EL (cell line): ENCODE measurements at regions not wholly inside any gene's neighbourhood (a gene's known extent, or its start where the extent isn't known, plus 50 kb on each side); places are given as distances from the start of the nearest gene placed in this dataset.

Experiments
- DNase-seq: peaks from one replicate; pipeline ENCODE4 v3.0.0-alpha.2; 2016

DNA sequence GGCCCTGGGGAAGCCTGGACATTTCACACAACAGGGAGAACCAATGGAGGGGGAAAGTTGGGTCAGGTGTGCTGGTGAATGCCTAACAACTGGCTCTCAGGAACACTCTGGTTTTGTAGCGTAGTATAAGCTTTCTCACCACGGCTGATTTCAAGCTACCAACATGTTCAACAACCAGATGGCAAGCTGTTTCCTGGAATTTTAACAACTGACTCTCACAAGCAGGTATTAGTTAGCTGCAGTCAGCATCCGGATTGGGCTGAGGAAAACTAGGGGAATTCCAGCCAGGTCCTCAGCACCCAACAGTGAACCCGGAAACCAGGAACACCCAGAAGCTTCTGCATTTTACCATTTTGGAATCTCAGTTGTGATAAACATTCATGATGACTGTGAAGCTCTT lies 162.3 kb upstream of the CAMK1G start:
- no peak for DNase-seq

DNA sequence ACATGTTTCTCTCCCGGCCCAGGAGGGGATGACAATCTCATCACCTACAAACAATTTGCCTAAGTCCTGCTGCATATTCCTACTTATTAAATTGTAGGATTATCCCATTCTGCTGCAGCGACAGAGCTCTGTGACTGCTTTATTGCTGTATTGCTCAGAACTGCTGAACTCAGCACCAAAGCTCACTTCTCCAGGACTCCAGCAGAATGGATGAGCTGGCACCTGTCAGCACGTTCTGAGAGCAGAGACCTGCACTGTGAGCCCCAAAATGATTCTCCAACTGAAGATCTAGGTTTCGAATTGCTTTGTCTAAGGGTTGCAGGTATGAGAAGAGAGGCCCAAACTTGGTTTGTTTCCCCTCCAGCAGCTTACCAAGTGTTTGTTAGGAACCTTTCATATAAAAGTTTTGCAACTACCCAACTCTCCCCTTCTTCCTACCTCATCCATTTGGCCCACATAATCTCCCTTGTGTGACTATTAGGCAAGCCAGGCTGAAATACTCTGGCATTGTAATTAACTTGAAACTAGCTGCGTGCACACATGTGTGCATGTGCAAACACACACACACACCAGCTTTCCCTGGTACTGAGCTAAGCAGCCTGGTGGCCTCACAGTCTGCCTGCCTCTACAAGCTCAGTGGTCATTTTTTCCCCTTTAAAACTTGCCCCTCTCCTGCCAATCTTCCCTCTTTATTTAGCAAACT lies 161.4 kb upstream of the CAMK1G start:
- no peak for DNase-seq

DNA sequence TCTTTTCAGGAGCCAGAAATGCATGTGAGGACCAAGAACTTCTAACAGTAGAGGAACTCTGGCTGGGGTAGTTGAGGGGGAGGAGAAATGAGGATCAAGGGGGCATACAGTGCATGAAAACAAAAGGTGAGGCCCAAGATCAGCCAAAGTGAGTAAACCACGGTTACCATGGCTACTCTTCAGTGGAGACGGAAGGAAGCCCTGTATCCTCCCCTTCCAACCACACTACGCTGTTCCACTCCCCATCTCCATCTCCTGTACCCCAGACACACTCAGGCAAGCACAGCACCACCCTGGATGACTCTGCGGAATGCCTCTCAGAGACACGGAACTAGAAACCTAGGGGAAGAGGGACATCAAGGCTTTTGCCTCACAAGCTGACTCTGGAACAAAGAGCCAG lies 157.6 kb upstream of the CAMK1G start:
- no peak for DNase-seq

DNA sequence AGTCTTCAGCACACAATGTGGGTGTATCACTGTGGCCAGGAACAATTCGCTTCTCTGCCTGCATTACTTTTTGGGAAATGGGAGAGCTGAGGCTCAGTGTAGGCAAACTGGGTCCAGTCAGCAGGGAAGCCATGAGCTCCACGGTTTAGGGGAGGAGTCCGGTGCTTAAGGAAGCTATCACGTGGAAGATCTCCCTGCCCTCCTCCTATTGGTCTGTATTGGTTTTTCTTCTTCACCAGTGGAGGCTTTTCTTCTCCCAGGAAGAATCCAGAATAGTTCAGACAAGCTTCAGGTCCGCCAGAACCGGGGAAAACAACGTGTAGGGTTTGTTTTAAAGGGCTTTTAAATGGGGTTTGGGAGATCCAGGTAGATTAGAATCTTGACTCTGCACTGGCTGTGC lies 156.2 kb upstream of the CAMK1G start:
- no peak for DNase-seq

DNA sequence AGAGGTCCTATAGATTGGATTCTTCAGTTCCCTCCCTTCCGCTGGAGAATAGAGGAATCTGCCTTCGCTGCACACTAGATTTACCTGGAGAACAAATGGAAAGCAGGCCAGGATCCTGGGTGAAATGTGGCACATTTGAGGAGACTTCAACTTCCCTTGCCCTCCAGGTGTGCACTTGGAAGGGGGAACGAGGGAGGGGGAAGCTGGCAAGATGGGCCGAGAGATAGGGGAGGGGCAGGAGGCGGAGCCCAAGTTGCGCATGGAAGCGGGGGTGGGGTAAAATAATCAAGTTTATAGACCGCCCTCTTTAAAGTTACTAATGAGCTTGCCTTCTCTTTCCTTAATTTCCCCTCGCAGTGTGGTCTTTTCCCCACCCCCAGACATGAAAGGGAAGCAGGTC lies 155.7 kb upstream of the CAMK1G start:
- no peak for DNase-seq

DNA sequence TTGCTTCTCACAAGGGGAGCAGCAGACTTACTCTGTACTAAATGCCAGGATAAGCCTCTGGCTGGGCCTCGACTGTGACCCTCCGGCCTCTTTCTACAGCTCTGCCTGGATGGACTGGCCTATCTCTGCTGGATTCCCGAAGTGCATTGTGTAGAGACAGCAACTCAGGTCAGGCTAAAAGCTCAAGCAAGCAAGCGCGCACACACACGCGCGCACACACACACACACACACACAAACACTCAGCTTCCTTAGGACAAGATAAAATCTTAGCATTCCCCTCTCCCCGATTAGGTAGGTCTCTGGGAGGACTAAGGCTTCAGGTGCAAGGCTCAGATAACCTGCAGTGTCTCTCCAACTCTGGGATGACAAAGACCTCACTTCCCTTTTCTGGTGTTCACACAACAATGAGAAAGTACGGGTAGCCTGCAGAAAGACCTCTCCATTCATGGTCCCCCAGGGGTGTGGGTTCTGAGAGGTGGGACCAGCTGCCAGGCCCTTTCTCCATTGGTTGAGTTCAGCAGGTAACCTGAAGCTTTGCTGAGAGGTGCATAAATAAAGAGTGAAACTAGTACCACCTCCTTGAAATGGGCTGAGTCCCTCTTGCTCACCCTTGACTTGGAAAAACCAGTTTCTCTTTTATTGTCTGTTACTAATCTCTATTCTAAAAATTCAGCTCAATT lies 155.1 kb upstream of the CAMK1G start:
- no peak for DNase-seq

DNA sequence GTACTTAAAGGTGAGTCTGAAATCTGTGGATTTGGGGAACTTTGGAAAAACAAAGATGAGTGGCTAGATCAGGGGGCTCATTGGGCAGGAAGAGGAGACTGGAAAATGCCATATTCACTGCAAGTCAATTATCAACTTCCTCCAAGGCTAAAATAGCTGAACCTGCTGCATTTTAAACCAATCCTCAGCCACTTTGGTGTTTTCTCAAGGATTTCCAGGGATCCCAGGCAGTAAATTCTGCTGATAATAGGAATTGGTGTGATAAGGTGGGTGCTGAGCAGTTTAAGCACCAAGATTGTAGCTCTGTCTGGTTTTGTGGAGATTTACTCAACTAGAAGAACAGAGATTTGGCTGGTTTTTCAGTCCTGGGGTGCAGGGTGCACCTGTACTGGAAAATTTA lies 153.9 kb upstream of the CAMK1G start:
- DNase-seq, result no peak

DNA sequence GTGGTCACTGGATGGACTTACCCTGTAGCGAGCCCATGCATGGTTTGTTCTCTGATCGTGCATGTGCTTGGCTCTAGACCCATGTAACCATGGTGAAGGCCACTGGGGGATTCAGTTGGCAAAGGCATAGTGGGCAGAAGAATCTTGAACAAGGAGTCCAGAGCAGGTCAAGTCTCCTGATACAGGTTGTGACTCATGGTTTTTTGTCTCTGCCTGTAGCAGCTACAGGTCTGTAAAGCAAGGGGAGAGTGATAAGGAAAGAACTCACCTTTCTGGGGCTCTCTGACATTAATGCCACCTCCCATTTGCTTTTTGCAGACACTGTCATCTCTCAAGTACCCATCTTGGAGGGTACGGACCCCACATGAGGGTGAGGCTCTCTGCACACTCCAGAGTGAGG lies 153.4 kb upstream of the CAMK1G start:
- DNase-seq, result no peak

DNA sequence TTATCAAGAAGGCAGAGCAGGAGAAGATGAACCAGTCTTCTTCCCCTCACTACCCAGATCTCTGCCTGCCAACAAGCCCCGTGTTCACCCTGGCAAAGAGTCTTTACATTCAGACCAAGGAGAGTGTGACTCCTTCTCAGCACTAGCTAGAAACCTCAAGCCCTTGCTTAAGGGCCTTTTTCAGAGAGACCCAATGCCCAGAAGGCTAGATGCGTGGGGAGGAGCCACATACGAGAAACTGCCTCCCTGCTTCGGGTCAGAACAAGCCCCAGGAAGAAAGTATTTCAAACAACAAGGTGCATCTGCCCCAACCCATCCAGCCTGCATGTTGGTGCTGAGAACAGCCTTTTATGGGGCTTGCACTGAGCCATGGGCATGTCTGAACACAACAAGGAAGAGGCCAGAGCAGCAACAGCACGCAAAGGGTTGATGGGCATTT lies 152.7 kb upstream of the CAMK1G start:
- DNase-seq, result no peak

DNA sequence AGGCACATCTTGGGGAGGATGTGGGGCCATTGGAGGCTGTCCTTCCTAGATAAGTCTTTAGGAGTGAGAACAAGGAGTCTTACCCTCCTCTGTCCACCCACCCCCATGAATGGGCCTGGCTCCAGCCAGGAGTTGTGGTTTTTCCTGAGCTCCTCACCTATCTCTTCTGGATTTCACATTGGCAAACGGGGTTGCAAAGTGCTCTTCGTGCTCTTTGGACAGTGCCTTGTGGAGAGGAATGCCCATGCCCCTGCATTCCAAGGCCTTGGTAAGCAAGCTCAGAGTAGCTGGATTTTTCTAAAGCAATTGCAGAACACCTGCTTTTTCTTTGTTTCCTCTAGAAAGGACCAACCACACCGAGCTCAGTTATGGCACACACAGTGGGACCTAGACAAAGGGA lies 152.1 kb upstream of the CAMK1G start:
- DNase-seq, result no peak

DNA sequence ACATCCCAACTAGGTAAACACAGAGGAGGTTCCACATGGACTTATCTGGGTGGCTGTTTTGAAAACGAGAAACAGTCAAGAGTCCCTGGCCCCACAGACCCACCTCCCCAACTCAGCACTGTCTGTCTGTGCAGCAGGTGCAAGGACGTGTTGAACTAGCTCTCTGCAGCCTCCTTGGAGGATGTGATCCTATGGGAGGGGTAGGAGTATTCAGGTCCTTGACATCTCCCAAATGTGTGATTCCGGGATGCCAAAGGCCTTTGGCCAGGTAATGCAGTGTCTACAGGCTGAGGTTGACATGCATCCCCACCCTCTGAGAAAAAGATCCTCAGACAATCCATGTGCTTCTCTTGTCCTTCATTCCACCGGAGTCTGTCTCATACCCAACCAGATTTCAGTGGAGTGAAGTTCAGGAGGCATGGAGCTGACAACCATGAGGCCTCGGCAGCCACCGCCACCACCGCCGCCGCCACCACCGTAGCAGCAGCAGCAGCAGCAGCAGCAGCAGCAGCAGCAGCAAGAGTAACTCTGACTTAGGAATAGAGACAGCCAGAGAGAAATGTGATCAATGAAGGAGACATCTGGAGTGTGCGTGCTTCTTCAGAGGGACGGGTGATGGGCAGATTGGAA lies 151.6 kb upstream of the CAMK1G start:
- DNase-seq, result no peak

DNA sequence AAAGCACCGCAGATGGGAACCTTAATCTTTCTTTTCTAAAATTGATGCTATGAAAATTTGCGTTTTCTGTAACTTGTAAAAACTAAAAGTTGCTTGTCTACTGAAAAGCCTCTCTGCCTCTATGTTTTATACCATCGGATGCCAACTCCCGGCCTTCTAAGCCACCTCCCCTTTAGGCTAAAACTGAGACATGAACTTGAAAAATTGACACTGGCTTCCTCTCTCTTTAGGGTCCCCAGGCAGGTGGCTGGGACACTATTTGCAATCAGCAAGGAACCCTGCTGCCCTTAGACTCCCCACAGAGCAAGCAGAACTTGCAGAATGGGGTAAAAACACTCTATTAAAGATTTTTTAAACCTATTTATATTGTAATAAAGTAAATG lies 151.1 kb upstream of the CAMK1G start:
- no peak for DNase-seq

DNA sequence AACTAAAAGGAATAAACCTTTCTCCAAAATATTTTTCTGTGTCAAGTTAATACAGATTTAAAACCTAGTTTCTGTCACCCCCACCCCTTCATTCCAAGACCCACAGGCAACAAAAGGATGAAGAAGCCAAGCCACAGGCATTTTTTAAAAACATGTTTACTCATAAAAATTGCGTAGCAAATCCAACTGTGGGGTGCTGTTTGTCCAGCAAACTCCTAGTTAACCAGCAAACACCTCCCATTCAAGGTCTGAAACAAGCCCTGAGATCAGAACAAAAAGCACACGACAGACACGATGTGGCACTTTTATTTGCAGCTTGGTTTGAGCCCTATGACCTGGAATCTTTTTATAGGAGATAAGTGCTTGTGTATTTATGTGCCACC lies 149.9 kb upstream of the CAMK1G start:
- peak; percentile 26 for DNase-seq

DNA sequence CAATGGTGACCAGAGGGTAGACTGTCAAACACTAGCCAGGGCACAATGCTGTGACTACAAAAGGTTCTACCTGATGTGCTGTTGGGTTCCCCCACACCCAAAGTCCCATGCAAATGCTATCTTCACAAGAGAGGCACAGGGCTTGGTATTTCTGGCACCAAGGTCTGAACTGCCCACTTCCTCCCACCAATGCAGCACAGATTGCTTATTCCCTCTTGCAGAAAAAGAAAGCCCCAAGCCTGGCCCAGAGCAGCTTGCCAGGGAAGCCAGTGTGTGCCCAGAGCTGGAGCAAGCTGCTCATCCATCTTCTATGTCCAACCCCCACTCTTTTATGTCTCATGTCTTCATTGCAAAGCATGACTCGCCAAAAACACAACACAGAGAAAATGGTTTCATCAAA lies 149.4 kb upstream of the CAMK1G start:
- peak; percentile 49 for DNase-seq

DNA sequence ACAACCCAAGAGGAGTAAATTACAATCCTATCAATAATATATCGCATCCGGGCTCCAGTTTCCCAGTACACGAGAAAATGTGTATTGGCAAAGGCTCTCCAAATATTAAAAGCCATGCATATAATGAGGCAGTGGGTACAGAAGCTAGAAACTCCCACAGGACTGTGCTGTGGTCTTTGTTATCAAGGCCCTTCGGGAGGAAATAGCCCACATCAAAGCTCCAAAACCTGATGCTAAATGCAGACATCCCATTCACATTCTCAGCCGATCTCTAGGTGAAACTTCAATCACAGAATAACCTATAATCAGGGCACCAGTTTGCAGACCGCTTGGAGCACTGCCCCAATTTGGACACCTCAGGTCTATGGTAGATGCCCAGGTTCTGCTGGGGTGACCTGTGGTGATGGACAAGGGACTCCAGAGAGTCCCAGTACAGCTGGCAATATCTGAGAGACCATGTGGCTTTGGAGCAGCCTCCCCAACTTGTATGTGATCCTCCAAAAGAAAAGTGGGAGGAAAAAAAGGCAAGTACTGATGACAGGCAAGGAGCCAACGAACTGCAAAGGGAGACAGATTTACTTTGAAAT lies 148.8 kb upstream of the CAMK1G start:
- no peak for DNase-seq

DNA sequence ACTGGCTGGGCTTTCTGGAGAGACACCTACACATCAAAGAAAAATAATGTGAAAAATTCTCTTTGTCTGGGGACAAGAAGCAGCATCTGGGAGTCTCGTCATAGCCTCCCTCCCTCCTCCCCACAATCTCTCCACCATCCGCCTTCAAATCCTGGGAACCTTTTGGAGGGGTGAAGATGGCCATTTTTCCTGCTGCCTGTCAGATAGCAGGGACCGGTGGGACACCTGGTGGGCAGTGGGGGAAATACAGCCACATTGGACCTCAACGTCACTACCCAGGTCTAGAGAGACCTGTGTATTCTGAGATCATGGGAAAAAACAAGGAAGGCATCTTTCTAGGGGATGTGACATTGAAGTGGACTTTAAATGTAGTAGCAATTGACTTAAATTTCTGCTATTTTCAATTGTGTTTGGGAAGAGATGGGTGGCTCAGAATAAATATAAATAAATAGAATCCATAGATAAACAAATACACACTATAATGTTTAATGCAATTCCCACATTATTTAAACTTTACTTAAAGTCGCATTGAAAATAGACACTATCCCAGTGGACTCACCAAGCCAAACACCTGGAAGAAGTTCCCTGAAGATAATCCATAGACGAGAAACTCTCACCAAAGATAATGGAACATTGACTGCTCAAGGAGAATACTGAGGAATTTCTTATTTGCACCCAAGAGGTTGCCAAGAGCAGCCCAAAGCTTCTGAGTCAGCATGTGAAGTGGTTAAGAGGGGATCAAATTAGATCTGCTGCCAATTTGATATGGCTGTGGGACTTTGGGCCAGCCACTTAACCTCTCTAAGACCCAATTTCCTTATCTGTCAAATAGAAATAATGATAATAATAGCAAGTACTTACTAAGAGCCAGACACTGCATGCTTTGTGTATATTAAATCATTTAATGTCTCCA lies 147.6 kb upstream of the CAMK1G start:
- peak; percentile 82 for DNase-seq

DNA sequence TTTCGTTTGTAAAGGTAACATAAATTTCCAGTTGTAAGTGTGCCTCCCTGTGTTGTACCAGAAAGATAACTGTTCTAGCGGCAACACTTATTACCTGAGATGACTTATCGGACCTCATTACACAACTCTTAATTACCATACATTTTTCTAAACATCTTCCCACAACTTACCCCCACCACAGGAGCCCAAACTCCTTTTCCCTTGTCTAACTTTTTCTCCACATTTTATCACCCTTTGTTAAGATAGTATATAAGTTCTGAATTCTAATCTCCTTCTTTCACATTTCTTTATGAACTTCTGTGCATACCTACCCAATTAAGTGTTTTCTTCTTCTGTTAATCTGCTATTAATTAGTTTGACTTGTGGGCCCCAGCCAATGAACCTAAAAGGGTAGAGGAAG lies 143.7 kb upstream of the CAMK1G start:
- DNase-seq, result no peak

DNA sequence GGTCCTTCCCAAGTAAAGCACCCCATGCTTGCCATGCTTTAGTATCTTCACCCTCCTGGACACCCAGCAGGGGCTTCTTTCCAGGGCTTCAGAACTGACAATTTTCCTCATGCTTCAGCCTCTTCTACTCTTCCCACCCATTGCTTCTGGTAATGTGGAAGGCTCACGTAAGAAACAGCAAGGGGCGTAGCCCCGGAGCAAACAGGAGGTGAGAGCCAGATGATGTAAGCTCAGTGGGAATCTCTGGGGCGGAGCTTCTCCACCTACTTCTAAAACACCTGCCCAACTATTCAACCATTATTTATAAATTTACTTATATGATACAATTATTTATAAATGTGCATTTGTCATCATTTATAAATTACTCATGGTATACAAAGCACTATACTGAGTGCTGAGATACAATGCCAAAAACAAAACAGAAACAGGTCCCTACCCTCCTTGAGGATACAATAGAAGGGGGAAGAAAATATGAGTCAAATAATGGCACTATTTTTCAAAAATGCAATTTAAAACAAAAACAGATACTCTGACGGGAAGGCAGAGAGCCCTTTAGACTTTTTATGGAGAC lies 140.1 kb upstream of the CAMK1G start:
- no peak for DNase-seq

DNA sequence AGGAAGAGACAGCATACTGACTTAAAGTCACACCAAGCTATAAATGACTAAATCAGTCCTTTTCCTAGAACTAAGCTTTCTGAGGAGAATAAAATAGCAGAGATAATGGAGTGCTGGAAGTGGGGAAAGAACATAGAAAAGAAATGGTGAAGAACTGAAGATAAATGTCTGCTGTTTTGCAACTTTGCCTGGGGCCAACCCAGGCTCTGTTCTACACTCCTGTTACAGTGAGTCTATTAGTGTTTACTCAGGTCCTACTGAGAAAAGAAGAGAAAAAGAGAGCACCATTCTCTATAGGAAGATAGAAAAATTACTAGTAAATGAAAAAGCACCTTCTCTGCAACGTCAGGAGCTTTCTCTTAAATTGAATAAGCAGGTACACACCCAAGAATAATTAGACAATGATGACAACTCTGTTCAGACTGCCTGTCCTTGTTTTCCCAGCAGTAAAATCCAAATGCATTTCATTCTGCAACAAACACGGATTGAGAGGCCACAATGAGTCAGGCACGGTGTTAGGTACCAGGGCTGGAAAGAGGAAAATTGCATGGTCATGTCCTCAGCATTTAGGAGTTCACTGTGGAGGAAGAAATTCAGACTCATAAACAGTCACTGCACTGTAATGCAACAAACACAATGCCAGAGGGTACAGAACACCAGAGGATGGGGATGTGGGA lies 139.4 kb upstream of the CAMK1G start:
- DNase-seq, result no peak

DNA sequence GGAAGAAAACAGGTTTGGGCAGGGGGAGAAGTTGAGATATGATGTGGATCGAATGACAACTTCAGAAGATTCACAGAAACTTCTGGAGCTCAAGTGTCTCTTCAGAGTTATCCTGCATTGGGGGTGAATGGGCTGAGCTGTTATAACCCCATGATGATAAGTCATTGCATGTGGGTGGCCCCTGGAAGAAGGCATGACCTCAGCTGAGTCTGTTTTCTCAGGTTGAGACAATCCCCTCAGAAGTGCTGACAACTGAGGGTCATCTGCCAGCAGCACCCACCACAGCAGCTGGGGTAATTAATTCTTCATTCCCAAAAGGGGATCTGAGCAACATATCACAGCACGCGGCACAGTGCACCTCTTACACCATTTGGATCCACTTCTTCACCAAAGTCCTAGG lies 138.6 kb upstream of the CAMK1G start:
- no peak for DNase-seq

DNA sequence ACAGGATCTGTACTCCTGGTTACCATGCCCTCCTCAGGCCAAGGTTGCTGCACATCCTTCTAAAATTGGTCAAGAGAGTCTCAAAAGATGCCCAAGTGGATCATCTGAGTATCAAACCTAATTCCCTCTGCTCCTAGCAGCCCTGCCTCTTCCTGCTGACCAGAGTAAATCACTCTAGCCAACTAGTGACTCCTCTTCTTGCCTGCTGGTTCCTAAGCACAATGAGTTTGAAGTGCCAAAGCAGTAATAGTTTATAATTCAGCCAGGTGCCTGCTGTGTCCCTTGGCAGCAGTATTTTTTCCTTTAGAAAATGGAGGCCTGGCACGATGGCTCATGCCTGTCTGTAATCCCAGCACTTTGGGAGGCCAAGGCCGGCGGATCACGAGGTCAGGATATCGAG lies 137.9 kb upstream of the CAMK1G start:
- no peak for DNase-seq

DNA sequence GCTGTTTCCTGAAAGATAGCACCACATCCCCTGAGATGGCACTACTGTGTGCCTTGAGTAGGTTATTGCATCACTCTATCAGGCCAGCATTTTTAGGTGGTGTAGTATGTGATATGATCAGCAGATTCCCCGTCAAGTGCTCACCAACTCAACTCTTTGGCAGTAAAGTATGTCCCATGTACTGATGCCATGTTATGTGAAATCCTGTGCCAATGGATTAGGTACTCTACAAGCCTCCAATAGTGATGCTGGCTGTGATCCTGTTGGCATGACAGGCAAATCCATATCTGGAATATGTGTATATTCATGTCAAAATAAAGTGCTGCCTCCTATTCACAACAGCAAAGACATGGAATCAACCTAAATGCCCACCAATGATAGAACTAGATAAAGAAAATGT lies 137.2 kb upstream of the CAMK1G start:
- DNase-seq, result no peak
